Epithelial cell of prostate (primary cell): ENCODE measurements at regions not wholly inside any gene's neighbourhood (a gene's known extent, or its start where the extent isn't known, plus 50 kb on each side); places are given as distances from the start of the nearest gene placed in this dataset.

ENCODE experiments used
- DNase-seq: peaks from one replicate; pipeline ENCODE4 v3.0.0-alpha.2; 2011; ENCODE audit warnings: low read depth, low spot score
- H3K27ac ChIP-seq: fragments of 450-650 bp; 2 replicates; pipeline ENCODE4 v1.5.1; 2017; ENCODE audit warnings: mild to moderate bottlenecking

GRCh38 chr14:65269732-65270131 is 142.8 kb upstream of the FUT8 start:
- no peak overlapping the region for H3K27ac ChIP-seq
- no peak for DNase-seq

- H3K27ac ChIP-seq, result no peak overlapping the region
- DNase-seq, result no peak
These were observed 135.5 kb upstream of the FUT8 start for GRCh38 chr14:65277027-65277426.

- no peak overlapping the region for H3K27ac ChIP-seq
- DNase-seq, result no peak
These were observed 134.8 kb upstream of the FUT8 start for GRCh38 chr14:65277580-65278270.

GRCh38 chr14:65278589-65278988 is 133.9 kb upstream of the FUT8 start:
- DNase-seq, result no peak
- H3K27ac ChIP-seq, result no peak overlapping the region

GRCh38 chr14:65279510-65279909 is 133.0 kb upstream of the FUT8 start:
- H3K27ac ChIP-seq, result no peak overlapping the region
- DNase-seq, result no peak

- no peak for DNase-seq
- no peak overlapping the region for H3K27ac ChIP-seq
These were observed 132.6 kb upstream of the FUT8 start for GRCh38 chr14:65279958-65280357.

- DNase-seq, result no peak
- H3K27ac ChIP-seq, result no peak overlapping the region
These were observed 131.9 kb upstream of the FUT8 start for GRCh38 chr14:65280653-65281052.

- no peak for DNase-seq
- no peak overlapping the region for H3K27ac ChIP-seq
These were observed 130.3 kb upstream of the FUT8 start for GRCh38 chr14:65281991-65282895.

- DNase-seq, result no peak
- H3K27ac ChIP-seq, result no peak overlapping the region
These were observed 129.7 kb upstream of the FUT8 start for GRCh38 chr14:65282896-65283253.

DNA sequence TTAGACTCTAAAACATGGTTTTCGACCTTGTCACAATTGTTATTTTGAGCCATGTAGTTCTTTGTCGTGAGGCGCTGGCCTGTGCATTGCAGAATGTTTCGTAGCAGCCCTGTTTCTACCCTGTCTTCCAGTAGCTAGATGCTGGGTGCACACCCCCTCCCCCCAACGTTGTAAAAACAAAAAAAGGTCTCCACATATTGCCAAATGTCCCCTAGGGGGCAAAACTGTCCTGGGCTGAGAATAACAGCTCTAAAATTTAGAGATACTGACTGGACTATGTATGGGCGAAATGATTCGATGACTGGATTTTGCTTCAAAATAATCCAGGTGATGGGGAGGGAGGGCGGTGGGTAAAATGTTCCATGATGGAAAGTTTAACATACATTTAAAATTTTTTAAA is 126.1 kb upstream of the FUT8 start:
- no peak for DNase-seq
- H3K27ac ChIP-seq, result no peak overlapping the region

DNA sequence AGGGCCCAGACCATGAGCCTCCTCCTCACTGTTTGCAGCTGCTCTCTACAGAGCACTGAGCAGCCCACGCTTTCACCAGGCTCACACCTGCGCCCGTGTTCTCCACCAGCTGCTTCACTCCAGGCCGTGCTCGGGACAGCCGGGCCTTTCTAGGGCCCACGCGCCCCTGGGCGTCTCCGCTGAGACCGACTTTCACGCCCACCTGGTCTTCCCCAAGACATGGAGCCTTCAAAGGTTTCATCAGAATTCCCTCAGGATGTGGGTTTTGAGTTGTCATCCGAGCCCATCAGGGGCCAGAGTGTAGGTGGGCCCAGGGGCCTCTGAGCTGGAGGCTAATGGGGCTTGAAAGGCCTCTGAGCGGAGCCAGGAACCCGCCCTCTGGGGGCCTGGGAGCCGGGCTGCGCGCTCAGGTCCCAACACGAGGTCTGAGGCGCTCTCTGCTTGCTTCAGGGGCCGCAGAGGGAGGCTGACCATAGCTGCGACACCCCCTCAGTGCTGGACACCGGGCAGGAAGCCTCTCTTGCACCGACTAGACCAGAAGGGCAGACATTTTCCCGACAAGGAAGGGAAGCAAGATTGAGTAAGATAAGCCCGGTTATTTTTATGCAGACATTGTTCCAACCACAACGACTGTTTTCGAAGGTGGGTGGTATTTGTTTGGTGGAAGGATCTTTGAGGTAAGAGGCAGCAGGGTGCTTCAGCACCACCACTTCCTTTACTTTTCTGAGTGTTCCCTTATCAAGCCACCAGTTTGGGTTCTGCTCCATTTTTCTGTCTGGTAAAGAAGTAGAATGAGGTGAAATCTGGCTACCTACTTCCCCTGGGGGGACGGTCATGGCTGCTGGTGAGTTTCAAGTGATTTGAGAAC is 125.0 kb upstream of the FUT8 start:
- H3K27ac ChIP-seq, result no peak overlapping the region

DNA sequence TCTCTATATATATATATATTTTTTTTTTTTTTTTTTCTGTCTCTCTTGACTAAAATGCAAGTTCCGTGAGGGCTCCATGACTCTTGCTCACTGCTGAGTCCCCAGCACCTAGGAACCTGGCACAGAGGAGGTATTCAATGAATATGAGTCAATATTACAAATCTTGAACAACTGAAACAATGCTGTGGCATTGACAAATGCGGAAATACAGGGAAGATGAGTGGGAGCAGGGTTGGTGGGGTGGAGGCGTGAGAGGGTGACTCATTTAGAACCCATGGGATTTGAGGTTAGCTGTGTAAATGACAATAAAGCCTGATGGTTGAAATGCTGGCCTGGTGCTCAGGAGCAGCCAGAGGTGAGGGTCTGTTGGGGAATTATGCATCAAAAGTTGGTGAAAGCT is 121.7 kb upstream of the FUT8 start:
- DNase-seq, result peak; percentile 92
- H3K27ac ChIP-seq, result peak overlapping the region; percentile 68

More for the DNA sequence above, 125.0 kb upstream of the FUT8 start:
- no peak for DNase-seq

DNA sequence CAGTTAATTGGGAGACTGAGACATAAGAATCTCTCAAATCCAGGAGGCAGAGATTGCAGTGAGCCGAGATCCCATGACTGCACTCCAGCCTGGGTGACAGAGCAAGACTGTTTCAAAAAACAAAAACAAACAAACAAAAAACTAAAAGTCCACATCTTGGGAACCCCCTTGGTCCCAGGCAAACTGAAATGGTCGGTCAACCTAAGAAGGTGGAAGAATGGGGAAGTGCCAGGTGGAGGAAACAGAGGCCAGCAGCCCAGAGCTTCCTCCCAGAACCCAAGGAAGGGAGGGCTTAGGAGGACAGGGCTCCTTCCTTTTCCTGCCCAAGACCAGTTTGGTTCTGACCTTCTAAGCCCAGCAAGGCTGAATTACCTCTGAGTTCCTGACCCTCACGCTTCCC is 121.0 kb upstream of the FUT8 start:
- H3K27ac ChIP-seq, result peak overlapping the region; percentile 68
- DNase-seq, result no peak

DNA sequence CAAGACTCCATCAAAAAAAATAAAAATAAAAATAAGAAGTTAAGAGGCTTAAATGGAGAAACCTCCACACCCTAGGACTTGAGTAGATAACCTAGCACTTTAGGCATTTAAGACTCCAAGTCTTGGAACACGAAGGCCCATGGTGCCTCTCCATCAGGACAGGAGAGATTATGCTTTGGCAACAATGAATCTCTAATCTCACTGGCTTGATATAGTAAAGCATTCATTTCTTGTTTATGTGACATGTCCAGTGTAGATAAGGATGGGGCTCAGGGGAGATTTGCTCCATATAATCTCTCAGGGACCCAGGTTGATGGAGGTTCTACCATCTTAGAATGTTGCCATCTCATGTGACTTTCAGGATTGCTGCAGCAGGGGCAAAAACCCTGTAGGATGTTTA is 117.7 kb upstream of the FUT8 start:
- H3K27ac ChIP-seq, result no peak overlapping the region
- no peak for DNase-seq

- H3K27ac ChIP-seq, result no peak overlapping the region
- no peak for DNase-seq
These were observed 116.1 kb upstream of the FUT8 start for GRCh38 chr14:65296402-65296801.

- no peak overlapping the region for H3K27ac ChIP-seq
- no peak for DNase-seq
These were observed 115.7 kb upstream of the FUT8 start for GRCh38 chr14:65296876-65297275.

DNA sequence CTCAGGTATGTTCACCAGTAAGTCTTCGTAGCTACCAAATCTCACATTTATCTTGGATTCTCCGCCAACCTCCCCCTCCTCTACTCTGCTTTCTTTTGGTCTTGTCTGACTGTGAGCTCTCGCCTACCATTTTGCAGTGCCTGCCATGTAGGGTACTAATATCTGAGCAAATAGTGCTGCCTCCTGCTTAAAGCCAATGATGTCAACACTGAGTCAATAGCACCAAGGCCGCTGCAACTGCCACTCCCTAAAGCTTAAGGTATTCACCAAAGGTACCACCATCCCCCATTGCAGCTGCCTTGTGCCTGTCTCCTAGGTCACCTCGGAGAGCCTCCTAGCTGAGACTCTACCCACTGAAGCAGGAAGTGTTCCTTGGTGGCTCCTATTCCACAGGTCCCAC is 114.8 kb upstream of the FUT8 start:
- no peak for DNase-seq
- no peak overlapping the region for H3K27ac ChIP-seq

GRCh38 chr14:65299826-65300225 is 112.7 kb upstream of the FUT8 start:
- no peak for DNase-seq

GRCh38 chr14:65301862-65302539 is 110.5 kb upstream of the FUT8 start:
- H3K27ac ChIP-seq, result peak overlapping the region; percentile 87
- DNase-seq, result no peak

More at GRCh38 chr14:65299826-65300225, 112.7 kb upstream of the FUT8 start:
- no peak overlapping the region for H3K27ac ChIP-seq

DNA sequence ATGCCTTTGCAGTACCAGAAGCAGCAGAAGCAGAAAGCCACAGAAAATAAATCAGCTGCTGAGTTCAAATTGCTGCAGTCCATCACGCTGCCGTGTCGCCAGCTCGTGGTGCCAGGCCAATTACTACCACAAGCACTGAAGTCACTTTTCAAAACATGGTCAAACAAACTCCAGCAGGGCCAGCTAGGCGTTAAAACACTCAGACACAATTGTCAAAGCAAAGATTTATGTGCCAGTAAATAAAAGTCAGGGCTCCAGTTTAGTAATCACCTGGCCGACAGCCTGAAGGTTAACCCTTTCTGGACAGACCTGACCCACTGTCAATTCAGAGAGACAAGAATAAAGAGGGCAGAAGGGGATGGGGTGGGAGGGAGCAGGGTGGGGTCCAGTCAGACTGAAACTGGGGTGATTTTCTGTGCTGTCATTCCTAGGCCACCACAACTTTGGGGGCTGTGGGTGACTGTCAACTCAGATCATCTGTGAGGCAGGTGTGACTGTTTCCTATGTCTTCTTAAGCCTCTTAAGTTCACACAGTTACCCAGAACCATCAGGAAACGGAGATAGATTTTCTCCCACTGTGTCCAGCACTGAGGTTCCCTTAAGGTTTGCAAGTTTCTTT is 109.8 kb upstream of the FUT8 start:
- peak overlapping the region; percentile 87 for H3K27ac ChIP-seq
- DNase-seq, result no peak
